DOHH2 (cell line): ENCODE measurements at regions not wholly inside any gene's neighbourhood (a gene's known extent, or its start where the extent isn't known, plus 50 kb on each side); places are given as distances from the start of the nearest gene placed in this dataset.
"Not testable (repeated sequence)": the region's sequence is repeated elsewhere in the genome, so short reads cannot be mapped to it uniquely, and the experiment has no call there.

ENCODE experiments used
- H3F3A ChIP-seq: fragments of 200-600 bp; sonication (generic), shearing (Covaris generic); 2 replicates; pipeline ENCODE4 v1.6.0; 2016; ENCODE audit warnings: antibody characterized with exemption, mild to moderate bottlenecking; ENCODE audit not compliant: control insufficient read depth, insufficient read depth
- H3K27ac ChIP-seq: fragments of 200-600 bp; sonication (generic); 2 replicates; pipeline ENCODE4 v1.5.1; 2014; ENCODE audit warnings: low read depth, mild to moderate bottlenecking, low read length, moderate library complexity
- H3K27me3 ChIP-seq: fragments of 200-600 bp; sonication (generic); 2 replicates; pipeline ENCODE4 v1.6.1; 2014; ENCODE audit warnings: mild to moderate bottlenecking, low read length, mixed read lengths; ENCODE audit not compliant: control insufficient read depth
- H3K36me3 ChIP-seq: fragments of 200-600 bp; sonication (generic); 2 replicates; pipeline ENCODE4 v1.6.1; 2014; ENCODE audit warnings: mild to moderate bottlenecking, low read length, moderate library complexity, mixed read lengths; ENCODE audit not compliant: control insufficient read depth
- H3K4me1 ChIP-seq: fragments of 200-600 bp; sonication (generic); 2 replicates; pipeline ENCODE4 v1.6.1; 2014; ENCODE audit warnings: mild to moderate bottlenecking, low read length, mixed read lengths; ENCODE audit not compliant: control insufficient read depth
- H3K4me2 ChIP-seq: fragments of 200-600 bp; sonication (generic); 2 replicates; pipeline ENCODE4 v1.6.0; 2014; ENCODE audit warnings: mild to moderate bottlenecking, low read length, moderate library complexity
- H3K4me3 ChIP-seq: fragments of 200-600 bp; sonication (generic); 2 replicates; pipeline ENCODE4 v1.5.1; 2014; ENCODE audit warnings: mild to moderate bottlenecking, low read length, mixed read lengths
- H3K79me2 ChIP-seq: fragments of 200-600 bp; sonication (generic); 2 replicates; pipeline ENCODE4 v1.6.1; 2014; ENCODE audit warnings: mild to moderate bottlenecking, low read length, mixed read lengths; ENCODE audit not compliant: control insufficient read depth
- H3K9me2 ChIP-seq: fragments of 200-600 bp; sonication (generic); replicated peaks from 2 replicates; pipeline ENCODE4 v1.6.1; 2014; ENCODE audit warnings: mild to moderate bottlenecking, low read length, mixed read lengths; ENCODE audit not compliant: control insufficient read depth
- H3K9me3 ChIP-seq: fragments of 200-600 bp; sonication (generic); 2 replicates; pipeline ENCODE4 v1.6.1; 2014; ENCODE audit warnings: antibody characterized with exemption, low read length, mixed read lengths; ENCODE audit not compliant: control insufficient read depth, insufficient read depth
- H4K20me1 ChIP-seq: fragments of 200-600 bp; sonication (generic); 2 replicates; pipeline ENCODE4 v1.6.0; 2014; ENCODE audit warnings: low read depth, mild to moderate bottlenecking, antibody characterized with exemption, low read length, moderate library complexity; ENCODE audit not compliant: control insufficient read depth, insufficient read depth

DNA sequence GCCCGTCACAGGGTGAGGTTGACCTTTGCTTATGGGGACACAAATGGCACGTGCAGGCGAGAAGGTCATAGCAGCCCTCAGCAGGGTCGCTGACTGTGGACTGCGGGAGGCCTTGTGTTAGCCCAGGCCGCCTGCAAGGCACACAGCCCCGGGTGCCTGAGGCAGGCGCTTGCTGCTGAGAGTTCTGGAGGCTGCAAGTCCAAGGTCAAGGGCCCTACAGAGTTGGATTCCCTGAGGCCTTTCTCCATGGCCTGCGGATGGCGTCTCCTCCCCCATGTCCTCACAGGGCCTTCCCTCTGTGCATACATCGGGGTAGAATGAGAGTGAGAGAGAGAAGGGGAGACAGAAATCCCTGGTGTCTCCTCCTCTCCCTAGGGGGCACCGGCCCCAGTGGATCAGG, 202.3 kb downstream of the BANP start:
- not testable (repeated sequence) for H3K9me2 ChIP-seq, H3K36me3 ChIP-seq, H3K4me1 ChIP-seq, H4K20me1 ChIP-seq, H3K4me2 ChIP-seq, H3K4me3 ChIP-seq, H3F3A ChIP-seq, H3K27me3 ChIP-seq, H3K9me3 ChIP-seq, H3K79me2 ChIP-seq, H3K27ac ChIP-seq

DNA sequence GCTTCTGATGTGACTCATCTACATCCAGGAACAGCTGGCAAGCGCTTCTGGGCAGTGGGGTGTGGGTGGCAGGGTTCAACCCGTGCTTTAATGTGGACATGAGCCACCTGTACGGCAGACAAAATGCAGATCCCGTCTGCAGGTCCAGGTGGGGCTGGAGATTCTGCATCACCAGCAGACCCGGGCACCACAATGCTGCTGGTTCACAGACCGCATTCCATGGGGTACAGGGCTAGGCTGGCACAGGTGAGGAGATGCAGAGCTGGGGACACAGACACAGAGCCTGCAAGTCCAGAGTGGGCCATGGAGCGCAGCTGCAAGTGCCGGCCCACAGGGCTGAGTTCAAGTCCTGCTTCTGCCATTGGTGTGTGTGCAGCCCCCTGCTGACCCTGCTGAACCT, 203.7 kb downstream of the BANP start:
- H3K4me3 ChIP-seq, H3K36me3 ChIP-seq, H3F3A ChIP-seq, H3K4me1 ChIP-seq, H3K9me3 ChIP-seq, H3K27ac ChIP-seq, H3K79me2 ChIP-seq, H4K20me1 ChIP-seq, H3K27me3 ChIP-seq, H3K4me2 ChIP-seq, H3K9me2 ChIP-seq: not testable (repeated sequence)

- H3K4me1 ChIP-seq, H3K9me3 ChIP-seq, H3K27ac ChIP-seq, H3F3A ChIP-seq, H3K4me3 ChIP-seq, H3K36me3 ChIP-seq, H3K9me2 ChIP-seq, H3K79me2 ChIP-seq, H3K4me2 ChIP-seq, H3K27me3 ChIP-seq, H4K20me1 ChIP-seq: not testable (repeated sequence)
Measured at GRCh38 chr16:88155681-88156080, 204.4 kb downstream of the BANP start.

- H3K9me3 ChIP-seq, H3K27ac ChIP-seq, H3K79me2 ChIP-seq, H3K9me2 ChIP-seq, H3K4me1 ChIP-seq, H3F3A ChIP-seq, H3K27me3 ChIP-seq, H3K4me3 ChIP-seq, H4K20me1 ChIP-seq, H3K4me2 ChIP-seq, H3K36me3 ChIP-seq: not testable (repeated sequence)
Measured at GRCh38 chr16:88156640-88157283, 205.5 kb downstream of the BANP start.

DNA sequence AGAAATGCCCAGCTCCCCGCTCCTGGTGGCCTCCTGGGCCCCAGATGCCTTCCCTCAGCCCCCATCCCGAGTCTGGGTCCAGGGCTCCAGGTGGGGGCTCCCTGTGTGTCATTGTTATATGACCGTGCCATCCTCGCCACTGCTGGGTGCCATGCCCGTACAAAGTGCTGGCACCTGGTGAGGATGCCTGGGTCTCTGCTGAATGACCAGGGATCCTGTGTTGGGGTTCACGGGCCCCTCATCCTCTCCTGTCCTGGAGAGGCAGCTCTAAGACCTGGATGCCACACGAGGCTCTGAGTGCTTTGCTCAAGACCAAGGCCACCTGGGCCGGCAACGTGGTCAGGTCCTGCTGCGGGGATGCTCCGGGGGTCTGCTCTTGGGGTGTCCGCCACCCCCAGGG, 206.5 kb downstream of the BANP start:
- not testable (repeated sequence) for H3F3A ChIP-seq, H3K4me3 ChIP-seq, H3K4me1 ChIP-seq, H3K27me3 ChIP-seq, H3K79me2 ChIP-seq, H3K4me2 ChIP-seq, H3K9me3 ChIP-seq, H3K36me3 ChIP-seq, H4K20me1 ChIP-seq, H3K27ac ChIP-seq, H3K9me2 ChIP-seq

- H3K4me3 ChIP-seq, H4K20me1 ChIP-seq, H3K27me3 ChIP-seq, H3K27ac ChIP-seq, H3K4me2 ChIP-seq, H3F3A ChIP-seq, H3K9me2 ChIP-seq, H3K4me1 ChIP-seq, H3K79me2 ChIP-seq, H3K36me3 ChIP-seq, H3K9me3 ChIP-seq: not testable (repeated sequence)
Measured at GRCh38 chr16:88158256-88159045, 207.2 kb downstream of the BANP start.

DNA sequence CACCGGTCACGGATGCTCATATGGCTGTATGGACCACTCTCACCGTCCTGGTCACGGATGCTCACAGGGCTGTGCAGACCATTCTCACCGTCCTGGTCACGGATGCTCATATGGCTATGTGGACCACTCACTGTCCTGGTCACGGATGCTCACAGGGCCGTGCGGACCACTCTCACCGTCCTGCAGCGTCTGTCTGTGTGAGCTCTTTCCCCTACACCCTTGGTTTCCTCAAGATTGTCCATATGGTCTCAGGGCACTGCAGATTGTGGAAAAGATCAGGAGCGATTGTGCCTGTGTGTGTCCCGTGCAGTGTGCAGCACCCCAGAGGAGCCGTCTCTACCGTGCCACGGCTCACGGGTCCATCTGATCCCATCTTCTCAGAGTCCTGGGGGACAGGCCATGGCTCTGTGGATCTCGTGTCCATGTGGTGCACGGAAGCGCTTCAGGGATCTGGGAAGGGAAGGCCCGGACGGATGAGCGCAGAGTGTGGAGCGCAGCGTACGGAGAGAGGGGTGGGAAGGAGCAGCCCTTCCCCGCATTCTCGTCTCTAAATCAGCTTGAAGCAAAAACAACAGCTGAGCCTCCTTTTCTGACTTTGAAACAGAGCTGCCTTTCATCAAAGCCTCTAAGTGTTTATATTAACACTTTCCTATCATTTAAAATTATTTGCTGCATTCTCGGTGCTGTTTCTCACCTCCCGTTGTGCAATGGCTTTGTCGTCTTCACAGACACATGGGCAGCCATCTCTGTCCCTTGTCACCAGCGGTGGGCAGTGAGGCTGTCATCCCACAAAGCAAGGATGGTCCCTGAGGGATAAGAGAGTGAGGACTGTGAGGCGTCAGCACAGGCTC, 208.0 kb downstream of the BANP start:
- not testable (repeated sequence) for H3K4me2 ChIP-seq

DNA sequence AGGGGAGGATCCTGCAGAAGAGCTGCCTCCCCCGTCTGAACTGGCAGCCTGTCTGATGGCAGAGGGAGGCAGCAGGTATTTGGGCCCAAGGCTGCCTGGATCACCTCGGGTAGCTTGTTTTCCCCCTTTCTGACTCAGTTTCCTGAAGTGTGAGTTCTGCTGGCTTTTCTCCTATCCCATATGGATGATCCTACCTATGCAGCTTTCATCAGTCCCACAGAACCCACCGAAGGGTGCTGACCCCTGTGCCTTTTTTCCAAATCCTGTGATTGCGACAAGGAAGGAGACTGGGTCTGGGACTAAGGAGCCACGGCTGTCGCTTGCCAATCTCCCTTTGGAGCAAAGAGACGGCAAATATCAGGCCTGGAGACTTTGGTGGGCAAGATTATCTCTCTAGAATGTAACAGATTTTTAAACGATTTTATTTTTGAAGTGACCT, 208.7 kb downstream of the BANP start:
- H3K4me3 ChIP-seq, H3K9me2 ChIP-seq, H3K4me2 ChIP-seq, H3K79me2 ChIP-seq, H3K36me3 ChIP-seq, H3K4me1 ChIP-seq, H3K9me3 ChIP-seq, H3F3A ChIP-seq, H4K20me1 ChIP-seq, H3K27ac ChIP-seq, H3K27me3 ChIP-seq: not testable (repeated sequence)

More for the DNA sequence above, 208.0 kb downstream of the BANP start:
- H3K4me1 ChIP-seq, H3K9me2 ChIP-seq, H4K20me1 ChIP-seq, H3K79me2 ChIP-seq, H3K27me3 ChIP-seq, H3K36me3 ChIP-seq, H3K27ac ChIP-seq, H3F3A ChIP-seq, H3K9me3 ChIP-seq, H3K4me3 ChIP-seq: not testable (repeated sequence)
